ENCODE measurements at regions not wholly inside any gene's neighbourhood (a gene's known extent, or its start where the extent isn't known, plus 50 kb on each side); places are given as distances from the start of the nearest gene placed in this dataset.

GRCh38 chr12:54711669-54712068 is 63.5 kb upstream of the DCD start:
- DNase-seq: no peak

- DNase-seq: no peak
Measured at GRCh38 chr12:54708826-54709225, 60.7 kb upstream of the DCD start.

GRCh38 chr12:54704202-54704601 is 56.0 kb upstream of the DCD start:
- DNase-seq: no peak

GRCh38 chr12:54701940-54702592 is 53.9 kb upstream of the DCD start:
- DNase-seq: peak; percentile 78

- DNase-seq: no peak
Measured at GRCh38 chr12:54700849-54701248, 52.7 kb upstream of the DCD start.

- no peak for DNase-seq
Measured at GRCh38 chr12:54700301-54700700, 52.1 kb upstream of the DCD start.

Data from tongue (tissue), 1 donor.